ENCODE measurements at regions not wholly inside any gene's neighbourhood (a gene's known extent, or its start where the extent isn't known, plus 50 kb on each side); places are given as distances from the start of the nearest gene placed in this dataset.
A peak's percentile ranks its signal among the peaks of the same experiment; 100 is the strongest.

GRCh38 chr2:195413422-195413821 lies 243.6 kb upstream of the SLC39A10 start:
- no peaks in the 10 kb centered on the region for H3K9me3 Mint-ChIP-seq (ENCODE audit: unreplicated experiment)
- H3K4me1 Mint-ChIP-seq (ENCODE audit: insufficient read depth, unreplicated experiment), result peaks cover 9% of the 10 kb centered on the region
- DNase-seq (ENCODE audit: unreplicated experiment), result no peak
- POLR2A ChIA-PET, result no interaction called here
- BruUV-seq (replicated peaks), result no TSS peak
- no peak for TF ChIP-seq CTCF (IDR thresholded peaks at IDR 0.05; ENCODE audit: unreplicated experiment)
- H3K4me3 Mint-ChIP-seq (ENCODE audit: unreplicated experiment), result no peak overlapping the region
- intact Hi-C loops (cut with micrococcal nuclease), result loop anchor here (5.0 kb wide), 1 partner anchor 91 kb away; no protein-coding TSS in a partner anchor
- no peaks in the 10 kb centered on the region for H3K36me3 Mint-ChIP-seq (ENCODE audit: insufficient read depth, unreplicated experiment)
- no peaks in the 10 kb centered on the region for H3K27me3 Mint-ChIP-seq (ENCODE audit: insufficient read depth, unreplicated experiment)
- CTCF ChIA-PET, result no interaction called here
- no peak overlapping the region for H3K27ac Mint-ChIP-seq (ENCODE audit: low read depth, unreplicated experiment)

- Mint-ChIP-seq H3K9me3 (ENCODE audit: unreplicated experiment) (no peaks in the 10 kb centered on the region), H3K4me3 (ENCODE audit: unreplicated experiment) (no peak overlapping the region), H3K36me3 (ENCODE audit: insufficient read depth, unreplicated experiment) (no peaks in the 10 kb centered on the region), H3K4me1 (ENCODE audit: insufficient read depth, unreplicated experiment) (peaks cover 9% of the 10 kb centered on the region), H3K27me3 (ENCODE audit: insufficient read depth, unreplicated experiment) (no peaks in the 10 kb centered on the region), H3K27ac (ENCODE audit: low read depth, unreplicated experiment) (peak overlapping the region; percentile 57)
- ChIA-PET POLR2A (no interaction called here), CTCF (no interaction called here)
- intact Hi-C loops (cut with micrococcal nuclease), result loop anchor here (5.0 kb wide), 1 partner anchor 89 kb away; no protein-coding TSS in a partner anchor
- peak; percentile 34 for DNase-seq (ENCODE audit: unreplicated experiment)
- BruUV-seq (replicated peaks), result no TSS peak
- TF ChIP-seq CTCF (IDR thresholded peaks at IDR 0.05; ENCODE audit: unreplicated experiment), result no peak
These were observed 245.8 kb upstream of the SLC39A10 start for GRCh38 chr2:195411219-195411687.

GRCh38 chr2:195410074-195410671 lies 246.9 kb upstream of the SLC39A10 start:
- Mint-ChIP-seq H3K27me3 (ENCODE audit: insufficient read depth, unreplicated experiment) (no peaks in the 10 kb centered on the region), H3K4me1 (ENCODE audit: insufficient read depth, unreplicated experiment) (peaks cover 14% of the 10 kb centered on the region), H3K9me3 (ENCODE audit: unreplicated experiment) (no peaks in the 10 kb centered on the region), H3K4me3 (ENCODE audit: unreplicated experiment) (no peak overlapping the region), H3K36me3 (ENCODE audit: insufficient read depth, unreplicated experiment) (no peaks in the 10 kb centered on the region), H3K27ac (ENCODE audit: low read depth, unreplicated experiment) (no peak overlapping the region)
- no peak for DNase-seq (ENCODE audit: unreplicated experiment)
- ChIA-PET CTCF (interaction anchor here (0.6 to 1.3 kb wide), 4 partner anchors 91 to 347 kb away, joined by 3 to 4 read pairs (median 4); no protein-coding TSS in a partner anchor), POLR2A (interaction anchor here (0.9 kb wide), 1 partner anchor 247 kb away, joined by 3 read pairs; the partner anchor contains the start of gene SLC39A10)
- no TSS peak for BruUV-seq (replicated peaks)
- intact Hi-C loops (cut with micrococcal nuclease), result loop anchor here (5.0 kb wide), 1 partner anchor 88 kb away; no protein-coding TSS in a partner anchor
- no peak for TF ChIP-seq CTCF (IDR thresholded peaks at IDR 0.05; ENCODE audit: unreplicated experiment)

GRCh38 chr2:195408811-195409210 lies 248.2 kb upstream of the SLC39A10 start:
- no TSS peak for BruUV-seq (replicated peaks)
- DNase-seq (ENCODE audit: unreplicated experiment), result no peak
- TF ChIP-seq CTCF (IDR thresholded peaks at IDR 0.05; ENCODE audit: unreplicated experiment), result no peak
- H3K4me3 Mint-ChIP-seq (ENCODE audit: unreplicated experiment), result no peak overlapping the region
- intact Hi-C loops (cut with micrococcal nuclease), result loop anchor here (5.0 kb wide), 1 partner anchor 248 kb away; the partner anchor contains the start of gene SLC39A10
- POLR2A ChIA-PET, result interaction anchor here (0.7 kb wide), 1 partner anchor 9 kb away, joined by 3 read pairs; no protein-coding TSS in a partner anchor
- H3K36me3 Mint-ChIP-seq (ENCODE audit: insufficient read depth, unreplicated experiment), result no peaks in the 10 kb centered on the region
- CTCF ChIA-PET, result no interaction called here
- H3K27me3 Mint-ChIP-seq (ENCODE audit: insufficient read depth, unreplicated experiment), result no peaks in the 10 kb centered on the region
- H3K4me1 Mint-ChIP-seq (ENCODE audit: insufficient read depth, unreplicated experiment), result peaks cover 14% of the 10 kb centered on the region
- no peaks in the 10 kb centered on the region for H3K9me3 Mint-ChIP-seq (ENCODE audit: unreplicated experiment)
- no peak overlapping the region for H3K27ac Mint-ChIP-seq (ENCODE audit: low read depth, unreplicated experiment)
